ENCODE measurements at regions not wholly inside any gene's neighbourhood (a gene's known extent, or its start where the extent isn't known, plus 50 kb on each side); places are given as distances from the start of the nearest gene placed in this dataset.
A peak's percentile ranks its signal among the peaks of the same experiment; 100 is the strongest.

DNA sequence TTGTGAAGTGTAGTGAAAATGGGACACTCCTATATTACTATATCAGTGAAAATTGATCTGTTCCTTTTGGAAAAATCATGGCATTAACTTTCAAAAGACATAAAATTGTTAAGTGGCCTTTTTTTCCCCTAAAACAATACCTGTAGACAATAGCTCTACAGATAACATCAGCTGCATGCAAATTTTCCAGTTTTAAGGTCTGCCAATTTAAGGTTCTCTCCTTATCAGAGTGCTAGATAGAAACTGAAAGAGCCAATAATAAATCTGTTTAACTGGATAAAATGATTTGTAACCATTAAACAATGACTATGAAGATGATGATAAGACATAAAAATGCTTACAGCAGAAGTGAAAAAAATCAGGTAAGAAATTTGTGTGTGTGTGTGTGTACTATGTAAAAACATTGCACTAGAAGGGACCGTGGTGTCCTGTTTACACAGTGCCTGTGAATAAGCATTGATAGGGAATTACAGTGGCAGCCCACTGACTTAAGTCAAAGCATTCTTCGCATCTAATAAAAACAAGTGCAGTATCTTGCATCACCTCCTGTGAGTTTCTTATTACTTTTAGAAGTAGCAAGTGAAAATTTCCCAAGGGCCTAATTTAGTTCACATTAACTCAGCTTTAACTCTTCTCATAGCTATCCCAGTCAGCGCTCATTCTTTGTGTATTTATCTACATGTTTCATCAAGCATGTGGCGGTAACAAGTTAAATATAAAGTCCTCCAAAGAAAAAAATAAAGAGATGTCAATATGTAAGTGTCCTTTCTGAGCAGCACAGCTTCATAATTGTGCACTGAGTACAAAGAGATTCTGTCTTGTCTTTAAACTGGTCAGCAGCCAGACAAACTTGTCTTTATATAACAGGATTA is 261.9 kb downstream of the ARL4A start:
- no peak for DNase-seq

DNA sequence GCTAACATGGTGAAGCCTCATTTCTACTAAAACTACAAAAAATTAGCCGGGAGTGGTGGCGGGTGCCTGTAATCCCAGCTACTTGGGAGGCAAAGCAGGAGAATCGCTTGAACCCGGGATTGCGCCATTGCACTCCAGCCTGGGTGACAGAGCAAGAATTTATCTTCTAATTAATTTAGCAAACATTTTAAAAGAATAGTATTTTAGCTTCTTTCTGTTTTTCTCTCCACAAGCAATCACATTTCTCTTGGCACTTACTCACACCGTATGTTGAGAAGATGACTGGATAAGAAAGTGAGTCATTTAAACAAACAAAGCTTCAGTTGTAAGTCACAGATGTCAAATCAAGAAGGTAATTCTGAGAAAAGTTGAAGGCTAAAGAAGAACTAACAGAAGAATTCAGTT is 264.0 kb downstream of the ARL4A start:
- DNase-seq = peak in 1 of 2 experiments; percentile 42

DNA sequence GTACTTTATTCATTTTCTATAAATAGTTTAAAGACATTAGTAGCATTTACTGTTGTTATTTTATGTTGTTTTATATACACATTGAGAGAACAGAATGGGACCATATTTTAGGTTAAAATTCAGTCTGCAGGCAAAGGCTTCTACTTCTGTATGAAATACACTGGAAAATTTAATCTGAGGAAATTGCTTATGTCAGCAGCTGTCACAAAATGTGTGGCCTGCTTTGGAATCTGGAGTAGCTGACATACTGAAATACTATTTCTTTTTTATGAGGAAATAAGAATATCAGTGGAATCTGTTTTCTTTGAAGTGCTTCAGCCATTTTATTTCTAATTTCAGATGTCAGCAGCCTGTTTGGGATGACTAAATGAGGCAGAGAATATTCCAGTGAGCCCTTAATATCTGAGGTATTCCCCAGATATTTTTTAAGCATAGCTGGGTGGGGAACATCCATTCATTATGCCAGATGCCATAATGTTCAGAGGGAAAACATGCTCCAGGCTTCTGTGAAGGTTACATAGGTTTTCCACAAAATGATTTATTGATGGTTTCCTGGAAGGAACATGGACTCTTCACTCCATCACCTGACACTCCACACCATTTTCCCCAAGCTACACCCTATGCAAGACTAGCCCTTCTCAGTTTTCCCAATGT is 267.1 kb downstream of the ARL4A start:
- no peak for DNase-seq

DNA sequence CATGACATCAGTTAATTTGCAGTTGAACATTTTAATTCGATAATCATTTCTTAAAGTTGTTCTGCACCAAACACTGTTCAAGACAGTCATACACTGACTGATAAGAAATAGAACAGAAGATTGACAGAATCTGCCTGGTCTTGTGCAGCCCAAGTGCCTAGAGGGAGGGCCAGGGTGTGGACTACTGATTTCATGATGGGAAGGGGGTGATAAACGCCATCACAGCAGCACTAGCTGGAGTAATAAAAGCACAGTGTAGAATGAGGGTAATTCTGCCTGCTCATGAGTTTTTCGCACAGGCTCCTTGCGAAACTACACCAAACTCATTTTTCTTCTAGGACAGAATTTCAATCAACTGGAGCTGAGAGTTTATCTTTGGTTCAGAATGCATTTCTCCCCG is 270.1 kb downstream of the ARL4A start:
- DNase-seq = no peak

DNA sequence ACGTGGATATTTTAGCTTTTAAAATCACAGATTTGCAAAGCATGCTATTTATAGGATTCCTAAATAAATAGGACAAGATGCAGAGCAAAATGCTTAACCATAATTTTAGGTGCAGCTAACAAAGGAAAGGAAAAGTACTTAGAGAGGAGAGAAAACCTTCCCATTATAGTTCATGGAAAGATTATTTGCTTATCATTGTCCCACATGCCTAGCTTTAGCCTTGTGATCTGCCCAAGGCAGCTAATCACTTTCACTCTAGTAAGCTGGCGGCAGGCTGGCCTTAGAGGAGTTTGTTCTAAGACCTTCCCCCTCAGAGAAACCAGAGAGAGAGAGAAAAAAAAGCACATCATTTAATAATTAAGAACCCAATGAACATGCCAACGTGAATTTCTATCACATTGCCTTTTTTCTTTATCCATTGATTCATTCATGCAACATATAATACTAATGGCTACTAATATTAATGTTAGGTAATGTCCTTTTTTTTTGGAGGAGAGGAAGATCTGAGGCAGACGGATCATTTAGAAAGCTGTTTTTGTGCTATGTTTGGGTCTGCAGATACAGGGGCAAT is 274.6 kb downstream of the ARL4A start:
- no peak for DNase-seq

DNA sequence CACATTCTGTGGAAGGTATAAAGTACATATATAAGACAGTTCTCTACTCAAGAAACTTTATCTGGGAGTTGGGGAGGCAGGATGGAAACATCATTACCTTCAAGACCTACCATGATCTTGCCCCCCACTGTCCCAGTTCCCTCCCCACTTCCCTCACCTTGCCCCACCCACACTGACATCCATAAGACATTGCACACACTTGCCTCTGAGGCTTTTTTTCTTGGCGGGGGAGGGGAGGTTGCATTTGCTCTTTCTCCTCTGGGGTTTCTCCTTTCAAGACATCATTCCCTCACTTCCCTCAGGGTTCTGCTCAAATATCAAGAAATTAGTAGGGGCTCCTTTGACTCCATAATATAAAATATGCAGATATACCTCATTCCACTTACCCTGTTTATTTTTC is 276.0 kb downstream of the ARL4A start:
- DNase-seq = no peak

DNA sequence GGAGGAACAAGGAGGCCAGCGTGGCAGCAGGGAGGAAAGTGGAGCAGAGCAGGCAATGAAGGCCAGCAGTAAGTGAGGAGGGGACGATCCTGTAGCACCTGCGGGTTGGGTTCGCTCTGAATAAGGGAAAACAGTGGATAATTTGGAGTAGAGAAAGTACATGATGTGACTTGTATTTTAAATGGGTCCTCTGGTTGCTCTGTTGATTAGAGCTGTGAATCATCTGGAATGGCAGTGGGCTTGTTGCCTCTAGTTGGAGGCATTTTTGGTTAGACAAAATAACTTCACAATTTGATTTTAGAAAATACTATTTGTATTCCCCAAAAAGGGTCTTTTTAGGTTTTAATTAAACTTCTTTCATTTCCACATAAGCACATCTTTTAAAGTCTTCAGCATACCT is 277.4 kb downstream of the ARL4A start:
- no peak for DNase-seq

DNA sequence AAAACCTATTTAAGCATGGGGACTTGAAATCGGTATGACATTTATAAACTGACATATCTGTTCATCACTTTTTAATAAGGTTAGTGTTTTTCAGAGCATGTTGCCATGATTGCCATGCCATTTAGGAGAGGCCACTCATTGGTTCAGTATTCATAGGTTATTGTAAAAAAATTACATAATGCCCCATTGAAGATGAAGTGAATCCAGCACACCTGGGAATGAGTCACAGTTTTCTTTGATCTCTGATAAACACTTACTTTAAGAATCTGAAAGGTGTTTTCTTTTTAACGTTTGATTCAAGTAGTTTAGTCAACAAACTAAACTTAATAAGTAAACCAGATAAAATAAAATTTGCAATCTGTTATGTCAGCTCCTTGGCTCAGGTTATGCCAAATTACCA is 278.3 kb downstream of the ARL4A start:
- DNase-seq = no peak

DNA sequence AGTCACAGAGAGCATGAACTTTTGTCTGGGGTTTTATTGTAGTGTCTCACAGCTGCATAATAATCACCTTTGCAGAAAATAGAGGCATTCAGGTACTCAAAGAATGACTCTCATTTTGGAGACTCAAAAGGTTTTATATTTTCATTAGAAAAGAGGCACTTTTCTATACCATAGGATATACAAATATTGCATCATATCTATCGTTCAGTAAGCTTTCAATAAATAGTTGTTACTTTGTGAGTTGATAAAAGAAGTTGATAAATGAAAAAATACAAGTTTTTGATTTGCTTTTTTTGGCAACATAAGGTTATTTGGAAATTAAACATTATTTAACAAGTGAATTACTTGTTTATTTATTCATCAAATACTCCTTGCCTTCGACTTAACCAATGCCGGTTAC is 279.9 kb downstream of the ARL4A start:
- DNase-seq = no peak

DNA sequence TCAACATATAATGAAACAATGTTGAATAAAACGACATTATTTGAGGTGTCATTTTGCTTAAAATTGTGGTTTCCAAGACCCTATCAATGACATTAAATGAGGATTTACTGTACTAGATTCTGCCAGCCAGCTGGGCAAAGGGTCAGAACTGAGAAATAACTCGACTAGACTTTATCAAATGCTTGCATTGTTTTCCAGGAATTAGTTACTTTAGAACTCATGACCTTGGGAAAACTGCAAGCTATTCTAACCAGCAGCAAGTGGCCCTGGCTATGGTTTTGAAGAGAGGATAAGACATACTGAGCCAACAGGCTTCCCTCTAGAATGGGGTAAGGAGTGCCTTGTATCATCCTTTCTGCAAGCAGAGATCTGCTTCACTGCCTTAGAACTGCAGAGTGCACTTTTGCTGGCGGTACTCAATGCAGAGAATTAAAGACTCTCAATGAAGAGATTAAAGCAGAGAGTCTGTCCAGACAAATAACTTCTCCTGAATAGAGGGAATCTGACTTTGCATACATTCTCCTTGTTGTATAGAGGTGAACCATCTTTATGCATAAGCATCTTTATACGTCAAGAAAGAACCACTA is 281.5 kb downstream of the ARL4A start:
- DNase-seq = no peak

DNA sequence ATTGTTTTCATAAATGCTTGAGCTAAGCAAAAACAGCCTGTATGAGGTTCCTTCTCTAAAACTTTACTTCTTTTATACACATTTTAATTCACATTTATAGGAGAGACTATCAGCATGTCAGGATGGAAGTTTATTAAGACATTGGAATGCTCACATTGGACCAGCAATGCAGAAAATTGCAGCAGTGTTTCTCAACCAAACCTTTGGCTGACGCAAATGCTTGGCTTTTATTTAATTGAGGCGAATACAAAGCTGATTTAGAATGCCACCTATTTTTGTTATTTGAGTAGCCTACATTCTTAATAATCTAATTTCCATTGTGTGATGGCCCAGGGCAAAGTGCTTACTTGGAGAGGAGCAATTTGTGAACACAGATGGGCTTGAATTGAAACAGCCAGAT is 283.2 kb downstream of the ARL4A start:
- no peak for DNase-seq

DNA sequence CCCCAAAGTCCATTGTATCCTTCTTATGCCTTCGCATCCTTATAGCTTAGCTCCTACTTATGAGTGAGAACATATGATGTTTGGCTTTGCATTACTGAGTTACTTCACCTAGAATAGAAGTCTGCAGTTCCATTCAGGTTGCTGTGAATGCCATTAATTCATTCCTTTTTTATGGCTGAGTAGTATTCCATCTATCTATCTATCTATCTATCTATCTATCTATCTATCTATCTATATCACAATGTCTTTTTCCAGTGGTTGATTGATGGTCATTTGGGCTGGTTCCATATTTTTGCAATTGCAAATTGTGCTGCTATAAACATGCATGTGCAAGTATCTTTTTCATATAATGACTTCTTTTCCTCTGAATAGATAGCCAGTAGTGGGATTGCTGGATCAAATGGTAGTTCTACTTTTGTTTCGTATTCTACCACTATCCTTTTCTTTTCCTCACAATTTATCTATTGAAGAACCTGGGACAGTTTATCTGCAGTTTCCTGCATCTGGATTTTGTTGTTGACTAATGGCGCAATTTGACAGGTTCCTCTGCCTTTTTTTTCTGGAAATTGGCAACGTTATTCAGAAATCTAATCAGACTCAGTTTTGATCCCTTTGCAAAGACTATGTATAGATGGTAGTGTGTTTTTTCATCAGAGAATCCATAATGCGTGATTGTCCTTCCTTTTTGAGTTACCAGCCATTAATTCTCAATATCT is 287.2 kb downstream of the ARL4A start:
- no peak for DNase-seq

DNA sequence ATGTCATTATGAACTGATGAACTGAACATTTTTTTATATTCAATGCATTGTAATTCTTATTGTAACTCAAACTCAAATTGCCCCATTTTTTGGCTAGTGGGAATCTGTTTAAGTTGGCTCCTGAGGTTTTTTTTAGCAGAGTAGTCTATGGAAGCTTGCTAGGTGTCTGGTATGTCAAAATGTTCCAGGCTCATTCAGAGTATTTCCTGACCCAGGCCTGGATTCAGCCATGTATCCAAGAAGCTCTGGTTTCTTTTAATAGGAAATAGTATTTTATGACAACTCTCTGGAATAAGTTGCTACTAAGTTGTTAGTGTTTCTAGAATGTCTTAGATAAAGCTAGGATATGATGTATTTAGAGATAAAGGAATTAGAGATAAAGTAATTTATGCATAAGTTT is 288.0 kb downstream of the ARL4A start:
- DNase-seq = no peak

DNA sequence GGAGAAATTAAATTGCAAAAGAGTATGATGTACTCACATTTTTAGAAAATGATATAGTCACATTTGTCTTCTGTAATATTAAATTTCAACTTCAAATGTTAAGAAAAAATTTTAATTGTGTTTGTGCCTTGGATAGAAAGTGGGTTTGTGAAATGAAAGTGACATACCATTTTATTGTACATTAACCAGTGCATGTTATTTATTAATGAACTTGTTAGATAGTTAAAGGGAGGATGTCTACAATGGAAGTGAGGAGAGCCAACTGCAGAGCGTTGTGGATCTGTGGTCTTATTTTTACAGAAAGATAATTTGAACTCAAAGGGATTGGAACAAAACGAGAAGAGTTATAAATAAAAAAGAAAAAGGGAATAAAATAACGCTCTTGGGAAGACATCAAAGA is 291.7 kb downstream of the ARL4A start:
- no peak for DNase-seq

DNA sequence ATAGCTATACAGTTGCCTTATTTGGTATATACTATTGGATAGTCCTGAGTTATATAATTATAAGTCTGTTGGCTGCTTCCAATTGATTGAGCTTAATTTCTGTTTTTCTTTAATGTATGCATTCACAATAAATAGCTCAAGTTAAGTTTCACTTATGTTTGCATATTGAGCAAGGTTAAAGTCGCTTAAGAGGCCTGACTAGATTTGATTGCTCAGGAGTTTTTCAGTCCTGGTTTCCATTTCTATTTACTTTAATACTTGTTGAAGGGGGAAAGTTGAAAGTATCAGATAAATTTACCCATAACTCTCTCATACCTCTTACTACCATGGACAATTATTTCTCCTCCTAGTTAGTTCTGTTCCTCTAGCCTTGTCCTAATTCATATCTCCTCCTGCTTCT is 294.7 kb downstream of the ARL4A start:
- DNase-seq = no peak

DNA sequence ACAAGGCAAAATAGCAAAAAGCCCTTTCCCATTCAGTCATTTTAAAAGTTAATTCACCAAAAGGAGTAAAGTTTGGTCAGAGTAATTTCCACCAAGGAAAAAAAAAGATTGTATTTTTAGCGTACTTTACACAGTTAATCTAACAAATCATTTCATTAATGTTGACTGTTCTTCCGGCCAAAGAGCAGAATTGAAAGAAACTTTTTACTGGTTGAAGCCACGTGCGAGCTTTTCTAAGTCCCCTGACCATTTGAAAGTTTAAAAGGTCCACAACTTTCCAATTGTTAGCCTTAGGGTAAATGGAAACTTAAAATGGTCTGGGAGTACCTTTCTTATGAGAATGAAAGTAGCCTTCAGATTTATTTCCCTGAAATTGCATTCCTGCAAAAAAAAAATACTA is 296.7 kb downstream of the ARL4A start:
- DNase-seq = no peak

DNA sequence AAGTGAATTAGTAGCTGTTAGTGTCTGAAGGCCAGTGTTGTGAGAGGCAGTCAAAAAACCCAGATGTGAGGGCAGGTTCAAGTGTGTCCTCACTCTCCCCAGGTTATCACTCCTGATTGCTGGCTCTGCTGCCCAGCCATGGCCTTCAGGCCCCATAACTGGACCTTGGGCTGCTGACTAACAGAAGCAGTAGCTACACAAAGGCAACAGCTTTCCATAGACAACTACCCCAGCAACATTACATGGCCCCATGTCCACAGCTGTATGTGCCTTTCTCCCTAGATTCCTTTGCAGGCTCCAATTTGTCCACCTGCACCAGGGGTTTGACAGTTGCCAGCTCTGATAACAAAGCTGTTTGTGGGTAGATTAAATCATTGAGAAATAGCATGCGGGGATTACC is 297.8 kb downstream of the ARL4A start:
- no peak for DNase-seq

DNA sequence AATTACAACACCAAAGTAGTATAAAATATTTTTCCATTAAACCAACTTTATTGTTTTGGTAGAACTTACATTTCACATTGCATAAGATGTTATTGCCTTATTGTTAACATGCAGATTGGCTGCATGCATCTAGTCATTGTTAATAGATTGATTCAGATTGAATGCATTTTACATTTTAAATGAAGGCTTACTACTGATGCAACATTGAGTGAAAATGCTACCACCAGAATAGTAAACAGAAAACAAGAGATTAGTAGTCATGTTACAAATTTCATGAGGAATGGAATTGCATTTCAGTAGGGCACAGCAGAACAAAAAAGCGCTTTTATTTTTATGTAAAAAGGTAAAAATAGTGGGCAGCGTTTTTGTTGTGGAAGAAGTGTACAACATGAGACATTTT is 298.3 kb downstream of the ARL4A start:
- DNase-seq = no peak

DNA sequence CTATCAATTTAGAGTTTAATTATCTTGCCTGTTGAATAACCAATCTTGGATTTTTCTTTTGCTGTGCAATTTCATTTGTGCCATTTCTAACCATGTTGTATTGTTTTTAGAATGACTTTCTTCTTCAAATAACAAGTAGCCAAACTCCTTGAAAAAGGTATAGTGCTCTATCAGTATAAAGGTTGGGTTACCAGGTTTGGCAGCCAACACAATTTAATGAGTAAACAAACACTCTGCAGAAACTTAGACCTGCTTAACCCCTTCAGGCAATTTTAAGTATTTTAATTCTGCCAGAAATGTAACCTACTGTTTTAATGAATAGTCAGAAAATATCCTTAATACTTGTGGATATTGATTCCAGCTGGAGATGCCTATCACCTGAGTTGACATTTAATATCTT is 299.8 kb downstream of the ARL4A start:
- DNase-seq = no peak

DNA sequence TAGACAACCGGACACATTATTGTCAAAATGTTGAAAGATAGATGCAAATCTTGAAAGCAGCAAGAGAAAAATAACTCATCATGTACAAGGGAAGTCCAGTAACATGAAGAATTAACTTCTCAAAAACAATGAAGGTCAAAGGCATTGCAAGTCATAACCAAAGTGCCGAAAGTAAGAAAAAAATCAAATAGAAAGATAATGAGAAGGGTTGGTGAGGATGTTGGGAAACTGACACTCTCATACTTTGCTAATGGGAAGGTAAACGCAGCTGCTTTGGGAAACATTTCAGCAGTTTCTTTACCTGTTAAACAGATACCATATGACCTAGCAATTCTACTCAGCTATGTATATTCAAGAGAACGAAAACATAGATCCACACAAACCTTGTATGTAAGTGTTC is 303.0 kb downstream of the ARL4A start:
- no peak for DNase-seq

DNA sequence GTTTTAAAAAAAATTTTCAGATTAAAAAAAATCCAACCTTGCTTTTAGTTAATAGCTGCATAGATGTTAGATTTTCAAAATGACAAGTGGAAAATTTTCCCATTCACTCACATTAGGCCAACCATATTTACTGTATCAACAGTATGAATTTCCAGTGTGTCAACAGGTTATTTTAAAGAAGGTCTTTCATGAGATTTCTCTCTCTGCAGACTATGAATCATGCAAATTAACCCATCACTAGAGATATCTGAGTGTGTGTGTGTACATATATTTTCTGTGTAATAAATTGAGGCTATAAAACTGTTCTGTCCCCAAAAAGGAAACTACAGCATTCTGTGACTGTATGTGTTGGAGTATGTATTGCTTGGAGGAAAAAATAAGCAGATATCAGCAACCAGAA is 305.6 kb downstream of the ARL4A start:
- DNase-seq = no peak

DNA sequence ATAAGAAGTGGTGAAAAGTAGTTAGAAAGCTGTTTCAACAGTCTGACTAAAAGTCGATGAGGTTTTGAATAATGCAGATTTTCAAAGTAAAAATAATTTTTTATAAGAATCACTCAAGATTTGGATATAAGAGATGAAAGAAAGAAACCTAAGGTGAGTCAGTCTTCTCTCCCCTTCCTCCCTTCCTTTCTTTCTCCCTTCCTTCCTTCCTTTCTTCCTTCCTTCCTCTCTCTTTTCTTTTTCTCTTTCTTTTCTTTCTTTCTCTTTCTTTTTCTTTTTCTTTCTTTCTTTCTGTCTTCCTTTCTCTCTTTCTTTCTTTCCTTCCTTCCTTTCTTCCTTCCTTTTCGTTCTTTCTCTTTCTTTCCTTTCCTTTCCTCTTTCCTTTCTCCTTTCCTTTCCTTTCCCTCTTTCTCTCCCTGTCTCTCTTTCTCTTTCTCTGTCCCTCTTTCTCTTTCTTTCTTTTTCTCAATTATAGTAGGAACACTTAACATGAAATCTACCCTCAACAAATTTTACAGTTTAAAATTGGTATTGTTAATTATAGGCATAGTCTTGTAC is 308.6 kb downstream of the ARL4A start:
- DNase-seq = no peak

DNA sequence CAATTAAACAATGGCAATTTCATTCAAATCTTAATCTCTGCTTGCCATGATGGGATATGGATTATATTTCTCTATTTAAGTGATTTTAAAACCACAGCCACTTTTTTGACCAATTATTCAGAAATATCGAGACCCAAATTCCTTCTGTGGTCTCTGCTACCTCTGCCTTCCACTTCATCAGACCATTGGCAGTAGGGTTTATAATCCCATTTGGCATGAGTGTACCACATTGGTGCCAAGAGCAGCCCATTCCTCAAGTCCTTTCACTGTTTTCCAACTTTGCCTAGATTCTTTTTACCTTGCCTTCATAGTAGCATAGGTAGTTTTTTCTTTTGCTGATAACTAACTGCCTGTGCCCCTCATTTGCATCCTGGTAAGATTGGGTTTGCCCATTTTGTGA is 319.9 kb downstream of the ARL4A start:
- no peak for DNase-seq
